ENCODE measurements at regions not wholly inside any gene's neighbourhood (a gene's known extent, or its start where the extent isn't known, plus 50 kb on each side); places are given as distances from the start of the nearest gene placed in this dataset.

DNA sequence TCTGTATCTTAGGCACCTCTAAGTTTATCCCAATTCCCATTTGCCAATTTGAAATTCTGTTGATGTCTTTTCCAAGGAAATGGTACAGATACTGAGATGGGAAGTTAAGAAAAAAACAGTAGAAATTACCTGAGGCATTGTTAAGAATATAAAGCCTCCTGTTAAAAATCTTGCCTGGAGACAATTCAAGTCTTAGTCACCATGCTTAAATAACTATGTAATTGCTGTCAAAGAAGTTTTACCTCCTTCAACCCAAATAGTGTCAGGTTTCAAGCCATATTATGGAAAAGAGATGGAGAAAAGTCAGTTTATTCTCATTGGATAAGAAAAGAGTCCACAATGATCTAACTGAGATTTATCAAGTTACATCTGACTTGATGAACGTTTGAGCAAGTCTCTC is 974.7 kb downstream of the GALC start:
- Histone ChIP-seq H3K4me3 (no peak overlapping the region), H3K27ac (replicated peaks) (no peak overlapping the region), H3K36me3 (no peaks in the 10 kb centered on the region), H3K9me3 (replicated peaks) (no peaks in the 10 kb centered on the region), H3K4me1 (no peaks in the 10 kb centered on the region), H3K27me3 (ENCODE audit: low read depth) (no peaks in the 10 kb centered on the region)
- TF ChIP-seq, protein P1, sequence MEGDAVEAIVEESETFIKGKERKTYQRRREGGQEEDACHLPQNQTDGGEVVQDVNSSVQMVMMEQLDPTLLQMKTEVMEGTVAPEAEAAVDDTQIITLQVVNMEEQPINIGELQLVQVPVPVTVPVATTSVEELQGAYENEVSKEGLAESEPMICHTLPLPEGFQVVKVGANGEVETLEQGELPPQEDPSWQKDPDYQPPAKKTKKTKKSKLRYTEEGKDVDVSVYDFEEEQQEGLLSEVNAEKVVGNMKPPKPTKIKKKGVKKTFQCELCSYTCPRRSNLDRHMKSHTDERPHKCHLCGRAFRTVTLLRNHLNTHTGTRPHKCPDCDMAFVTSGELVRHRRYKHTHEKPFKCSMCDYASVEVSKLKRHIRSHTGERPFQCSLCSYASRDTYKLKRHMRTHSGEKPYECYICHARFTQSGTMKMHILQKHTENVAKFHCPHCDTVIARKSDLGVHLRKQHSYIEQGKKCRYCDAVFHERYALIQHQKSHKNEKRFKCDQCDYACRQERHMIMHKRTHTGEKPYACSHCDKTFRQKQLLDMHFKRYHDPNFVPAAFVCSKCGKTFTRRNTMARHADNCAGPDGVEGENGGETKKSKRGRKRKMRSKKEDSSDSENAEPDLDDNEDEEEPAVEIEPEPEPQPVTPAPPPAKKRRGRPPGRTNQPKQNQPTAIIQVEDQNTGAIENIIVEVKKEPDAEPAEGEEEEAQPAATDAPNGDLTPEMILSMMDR (IDR thresholded peaks at IDR 0.05; ENCODE audit: borderline replicate concordance), result no peak
- intact Hi-C loops (cut with micrococcal nuclease), result no loop called here
- DNase-seq, result no peak

DNA sequence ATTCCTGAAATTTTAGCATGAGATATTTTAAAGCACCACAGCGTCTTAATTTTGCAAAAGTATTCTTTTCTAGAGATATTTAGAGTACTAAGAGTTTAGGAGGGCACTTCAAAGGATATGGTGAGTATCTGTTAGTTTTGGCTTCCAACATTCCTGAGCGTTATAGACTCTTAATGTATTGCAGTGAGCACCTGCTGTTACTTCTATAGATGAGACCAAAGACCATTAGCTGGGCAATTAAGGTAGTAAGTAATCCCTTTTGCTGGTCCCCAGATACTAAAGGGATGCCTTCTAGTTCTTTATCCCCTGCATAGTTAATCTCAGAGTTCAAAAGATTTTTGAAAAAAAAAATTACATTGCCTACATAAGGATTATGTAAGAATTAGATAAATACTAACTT is 975.6 kb downstream of the GALC start:
- Histone ChIP-seq H3K9me3 (replicated peaks) (no peaks in the 10 kb centered on the region), H3K36me3 (no peaks in the 10 kb centered on the region), H3K27me3 (ENCODE audit: low read depth) (no peaks in the 10 kb centered on the region), H3K27ac (replicated peaks) (no peak overlapping the region), H3K4me3 (no peak overlapping the region), H3K4me1 (no peaks in the 10 kb centered on the region)
- DNase-seq, result no peak
- TF ChIP-seq, protein P1 (IDR thresholded peaks at IDR 0.05; ENCODE audit: borderline replicate concordance), result no peak
- intact Hi-C loops (cut with micrococcal nuclease), result no loop called here

DNA sequence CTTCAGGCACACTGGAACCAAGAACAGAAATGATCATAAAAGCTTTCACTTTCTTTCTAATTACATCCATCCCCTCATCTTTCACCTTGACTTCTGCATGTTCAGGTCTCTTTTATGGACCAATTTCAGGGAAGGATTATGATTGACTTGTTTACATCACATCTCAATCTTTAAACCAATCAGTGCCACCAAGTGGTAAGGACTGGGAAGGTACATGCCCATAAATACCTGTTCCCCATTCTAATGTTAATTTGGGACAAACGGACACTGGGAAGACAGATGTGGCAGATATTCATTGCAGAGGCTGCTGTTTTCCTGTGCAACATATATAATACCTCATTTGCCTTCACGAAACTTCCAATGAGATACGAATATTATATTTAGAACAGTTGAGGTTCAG is 978.1 kb downstream of the GALC start:
- intact Hi-C loops (cut with micrococcal nuclease), result no loop called here
- Histone ChIP-seq H3K9me3 (replicated peaks) (no peaks in the 10 kb centered on the region), H3K36me3 (no peaks in the 10 kb centered on the region), H3K4me1 (no peaks in the 10 kb centered on the region), H3K27ac (replicated peaks) (no peak overlapping the region), H3K4me3 (no peak overlapping the region), H3K27me3 (ENCODE audit: low read depth) (no peaks in the 10 kb centered on the region)
- TF ChIP-seq, protein P1 (IDR thresholded peaks at IDR 0.05; ENCODE audit: borderline replicate concordance), result no peak
- DNase-seq, result no peak

DNA sequence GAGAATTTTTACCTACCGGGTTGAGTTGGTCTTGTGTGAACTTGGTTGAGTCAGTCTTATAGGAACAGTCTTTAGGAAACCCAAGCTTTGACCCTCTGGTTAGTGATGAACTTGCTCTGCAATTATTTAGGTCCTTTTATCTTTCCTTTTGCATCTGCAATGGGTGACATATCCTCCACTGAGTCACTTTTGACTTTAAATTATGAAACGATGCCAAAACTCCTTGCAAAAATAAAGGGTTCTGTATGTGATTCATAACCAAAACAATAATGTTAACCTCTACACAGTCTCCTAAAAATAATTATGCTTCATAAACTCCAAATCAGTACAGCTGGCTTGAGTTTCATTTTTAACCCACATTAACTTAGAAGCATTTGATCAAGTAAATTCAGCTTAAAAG is 979.4 kb downstream of the GALC start:
- Histone ChIP-seq H3K27me3 (ENCODE audit: low read depth) (no peaks in the 10 kb centered on the region), H3K4me1 (no peaks in the 10 kb centered on the region), H3K9me3 (replicated peaks) (peaks cover 2% of the 10 kb centered on the region), H3K36me3 (no peaks in the 10 kb centered on the region), H3K4me3 (no peak overlapping the region), H3K27ac (replicated peaks) (no peak overlapping the region)
- TF ChIP-seq, protein P1 (IDR thresholded peaks at IDR 0.05; ENCODE audit: borderline replicate concordance), result no peak
- no peak for DNase-seq
- intact Hi-C loops (cut with micrococcal nuclease), result no loop called here

DNA sequence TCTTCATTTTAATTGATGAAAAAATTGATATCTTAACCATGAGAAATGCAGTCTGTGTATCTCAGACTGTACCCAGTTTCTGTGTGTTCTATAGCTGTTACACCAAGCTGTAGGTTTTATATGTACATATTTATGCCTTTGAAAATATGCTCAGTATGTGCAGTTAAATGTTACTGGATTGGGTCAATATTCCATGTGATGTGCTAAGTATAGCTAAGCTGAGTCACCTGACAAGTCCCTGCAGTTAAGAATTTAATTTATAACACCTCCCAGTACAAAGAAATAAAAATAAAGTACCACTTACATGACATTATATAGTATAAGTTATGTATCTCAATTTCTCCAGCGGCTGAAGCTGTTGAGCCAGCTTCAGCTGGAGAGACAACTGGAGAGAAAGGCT is 984.0 kb downstream of the GALC start:
- intact Hi-C loops (cut with micrococcal nuclease), result no loop called here
- Histone ChIP-seq H3K9me3 (replicated peaks) (peaks cover 18% of the 10 kb centered on the region), H3K27ac (replicated peaks) (no peak overlapping the region), H3K4me3 (no peak overlapping the region), H3K4me1 (no peaks in the 10 kb centered on the region), H3K36me3 (no peaks in the 10 kb centered on the region), H3K27me3 (ENCODE audit: low read depth) (no peaks in the 10 kb centered on the region)
- TF ChIP-seq, protein P1 (IDR thresholded peaks at IDR 0.05; ENCODE audit: borderline replicate concordance), result no peak
- no peak for DNase-seq

DNA sequence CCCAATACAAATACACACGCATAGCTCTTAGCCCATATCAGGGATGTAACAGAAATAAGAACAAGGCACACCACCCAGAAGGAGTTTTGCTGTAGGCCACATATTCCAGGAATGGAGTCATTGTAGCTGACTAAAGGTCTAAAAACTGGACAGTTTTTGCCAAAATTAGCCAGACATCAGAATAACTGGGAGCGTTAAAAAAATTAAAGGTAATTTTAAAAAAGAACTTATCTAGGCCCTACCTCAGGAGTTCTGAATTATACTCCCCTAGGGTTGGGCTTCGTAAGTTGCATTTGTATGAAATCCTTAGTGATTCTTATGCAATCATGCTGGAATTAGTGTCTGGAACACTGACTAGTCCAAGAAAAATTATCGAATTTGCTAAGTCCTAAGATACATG is 987.7 kb downstream of the GALC start:
- TF ChIP-seq, protein P1 (IDR thresholded peaks at IDR 0.05; ENCODE audit: borderline replicate concordance), result no peak
- no peak for DNase-seq
- Histone ChIP-seq H3K9me3 (replicated peaks) (peaks cover 18% of the 10 kb centered on the region), H3K27me3 (ENCODE audit: low read depth) (no peaks in the 10 kb centered on the region), H3K27ac (replicated peaks) (no peak overlapping the region), H3K4me1 (no peaks in the 10 kb centered on the region), H3K4me3 (no peak overlapping the region), H3K36me3 (no peaks in the 10 kb centered on the region)
- intact Hi-C loops (cut with micrococcal nuclease), result no loop called here
